SH-SY5Y (cell line): ENCODE measurements at regions not wholly inside any gene's neighbourhood (a gene's known extent, or its start where the extent isn't known, plus 50 kb on each side); places are given as distances from the start of the nearest gene placed in this dataset.

Experiments used
- GATA2 ChIP-seq: IDR thresholded peaks from 2 replicates; pipeline ENCODE4 v1.6.1; 2011; ENCODE audit warnings: mild to moderate bottlenecking, low read depth, low read length
- GATA3 ChIP-seq: IDR thresholded peaks from 2 replicates; pipeline ENCODE4 v1.6.1; 2011; ENCODE audit warnings: low read depth, mild to moderate bottlenecking, low read length, moderate library complexity

GRCh38 chr2:217336694-217337093, 476.8 kb upstream of the TNP1 start:
- no peak for TF ChIP-seq GATA3
- TF ChIP-seq GATA2, result no peak

- TF ChIP-seq GATA3 (no peak), GATA2 (no peak)
Observed at GRCh38 chr2:217335341-217335966, 475.6 kb upstream of the TNP1 start.

DNA sequence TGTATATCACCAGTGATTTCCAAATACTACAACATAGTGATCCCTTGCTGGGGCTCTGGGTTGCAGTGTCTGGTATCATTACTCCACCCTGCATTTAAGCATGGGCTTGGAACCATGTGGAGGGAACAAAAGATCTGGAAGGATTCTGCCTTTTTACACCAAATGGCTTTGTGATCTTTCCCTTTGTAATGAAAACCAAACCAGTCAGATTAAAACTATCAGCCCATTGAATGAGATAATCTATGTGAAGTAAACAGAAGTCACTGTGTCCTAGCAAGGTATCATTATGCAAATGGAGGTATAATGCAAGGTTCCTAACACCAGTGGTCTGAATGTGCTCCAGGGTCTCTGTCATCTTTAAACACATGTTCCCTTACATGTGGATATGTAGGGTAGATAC, 474.7 kb upstream of the TNP1 start:
- TF ChIP-seq GATA2 (no peak), GATA3 (no peak)

- TF ChIP-seq GATA3, result no peak
- TF ChIP-seq GATA2, result no peak
Observed at GRCh38 chr2:217332866-217333265, 473.0 kb upstream of the TNP1 start.

DNA sequence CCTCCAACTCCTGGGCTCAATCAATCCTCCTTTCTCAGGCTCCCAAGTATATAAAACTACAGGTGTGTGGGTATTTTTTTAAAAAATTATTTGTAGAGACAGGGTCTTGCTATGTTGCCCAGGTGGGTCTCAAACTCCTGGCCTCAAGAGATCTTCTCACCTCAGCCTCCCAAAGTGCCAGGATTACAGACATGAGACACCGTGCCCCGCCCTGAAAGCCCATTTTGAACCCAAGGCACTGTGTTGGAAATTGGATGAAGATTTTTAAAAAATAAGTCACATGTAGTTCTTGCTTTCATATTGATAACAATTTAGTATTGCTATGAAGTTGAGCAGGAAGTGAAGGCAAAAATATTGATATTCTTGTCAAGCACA, 472.5 kb upstream of the TNP1 start:
- TF ChIP-seq GATA3 (no peak), GATA2 (no peak)

- TF ChIP-seq GATA2 (no peak), GATA3 (no peak)
Observed at GRCh38 chr2:217331523-217332416, 471.9 kb upstream of the TNP1 start.

- TF ChIP-seq GATA2, result no peak
- no peak for TF ChIP-seq GATA3
Observed at GRCh38 chr2:217330647-217331046, 470.8 kb upstream of the TNP1 start.

GRCh38 chr2:217329023-217329431, 469.2 kb upstream of the TNP1 start:
- no peak for TF ChIP-seq GATA2
- TF ChIP-seq GATA3, result no peak

DNA sequence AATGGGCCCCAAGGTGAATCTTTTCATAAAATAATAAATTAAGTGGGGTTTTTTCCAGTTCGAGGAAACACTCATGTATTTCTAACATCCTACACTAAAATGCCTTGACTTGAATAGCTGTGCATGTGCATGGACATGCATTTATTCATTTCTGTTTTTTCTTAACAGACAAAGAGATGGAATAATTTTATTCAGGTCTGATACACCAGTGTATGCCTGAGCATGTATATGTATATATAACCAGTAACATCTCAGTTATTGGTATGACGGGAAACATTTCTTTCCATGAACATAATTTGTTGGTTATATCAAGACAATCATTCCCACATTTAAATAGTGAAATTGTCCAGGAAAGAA, 468.7 kb upstream of the TNP1 start:
- TF ChIP-seq GATA2 (no peak), GATA3 (no peak)

- TF ChIP-seq GATA3, result no peak
- no peak for TF ChIP-seq GATA2
Observed at GRCh38 chr2:217327953-217328621, 468.2 kb upstream of the TNP1 start.

GRCh38 chr2:217326238-217327022, 466.6 kb upstream of the TNP1 start:
- peak; percentile 60; the same call in 1 of the 2 replicates for TF ChIP-seq GATA2
- TF ChIP-seq GATA3, result 0 out of 2 replicates have a peak, but pooled peaks have one; percentile 15

- TF ChIP-seq GATA3, result no peak
Observed at GRCh38 chr2:217325816-217326215, 466.0 kb upstream of the TNP1 start.

DNA sequence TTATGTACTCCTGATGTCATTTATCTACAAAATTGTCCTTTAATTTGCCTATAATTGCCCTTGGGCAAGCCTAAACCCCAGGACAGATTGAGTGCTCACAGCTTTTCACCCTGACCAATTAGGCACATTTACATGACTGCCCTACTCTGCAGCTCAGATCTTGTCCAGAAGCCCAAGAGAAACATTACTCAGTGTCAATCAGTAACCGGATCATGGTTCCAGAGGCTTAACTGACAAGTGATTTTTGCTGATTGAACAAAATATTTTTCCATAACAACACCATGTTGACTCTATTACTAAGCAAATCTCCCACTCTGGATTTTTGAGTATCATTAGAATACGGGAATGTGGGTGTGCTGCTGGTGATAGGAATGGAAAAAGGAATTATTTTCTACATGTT, 465.4 kb upstream of the TNP1 start:
- no peak for TF ChIP-seq GATA2
- TF ChIP-seq GATA3, result no peak

- no peak for TF ChIP-seq GATA3
- TF ChIP-seq GATA2, result no peak
Observed at GRCh38 chr2:217316743-217317142, 456.9 kb upstream of the TNP1 start.
